WTC11 (cell line): ENCODE measurements at regions not wholly inside any gene's neighbourhood (a gene's known extent, or its start where the extent isn't known, plus 50 kb on each side); places are given as distances from the start of the nearest gene placed in this dataset.

Experiments used
- ATAC-seq: fragments of 200-7000 bp; cut with Tn5 transposase; 2 replicates; pipeline ENCODE4 v1.10.0; 2021; ENCODE audit warnings: mild to moderate bottlenecking, moderate library complexity
- CTCF ChIA-PET: fragments of 300-600 bp; sonication (Branson Sonifier 250); formaldehyde crosslinking; loops from one replicate; lab custom pipeline; 2021; ENCODE audit warnings: antibody characterized with exemption; lab: Charles Lee
- POLR2A ChIA-PET: fragments of 350-600 bp; sonication (Branson Sonifier 250); formaldehyde crosslinking; loops from one replicate; lab custom pipeline; 2021; ENCODE audit warnings: antibody characterized with exemption; lab: Charles Lee
- DNase-seq: peaks from one replicate; pipeline ENCODE4 v3.0.0; 2021; ENCODE audit warnings: low spot score
- H3K27ac Mint-ChIP-seq: 2 replicates; pipeline ENCODE4 v1.8.0; 2021; ENCODE audit warnings: mixed read lengths
- H3K27me3 Mint-ChIP-seq: 2 replicates; pipeline ENCODE4 v1.8.0; 2021; ENCODE audit warnings: low read depth, mild to moderate bottlenecking, moderate library complexity, mixed read lengths
- H3K36me3 Mint-ChIP-seq: 2 replicates; pipeline ENCODE4 v1.8.0; 2021; ENCODE audit warnings: mixed read lengths
- H3K4me1 Mint-ChIP-seq: 2 replicates; pipeline ENCODE4 v1.8.0; 2022; ENCODE audit warnings: mixed read lengths
- H3K4me3 Mint-ChIP-seq: 2 replicates; pipeline ENCODE4 v1.8.0; 2021; ENCODE audit warnings: mild to moderate bottlenecking, moderate library complexity, mixed read lengths
- H3K9me3 Mint-ChIP-seq: 2 replicates; pipeline ENCODE4 v1.8.0; 2021; ENCODE audit warnings: mixed read lengths
- EMX1 ChIP-seq: fragments of 250-450 bp; sonication (Bioruptor Pico); IDR thresholded peaks from 2 replicates; pipeline ENCODE4 v1.8.0; 2021; ENCODE audit warnings: mild to moderate bottlenecking
- ETV6 ChIP-seq: sonication (generic); formaldehyde crosslinking; IDR thresholded peaks from 2 replicates; pipeline ENCODE4 v1.8.1; 2022; ENCODE audit warnings: mild to moderate bottlenecking, missing genetic modification reagents
- FOXJ3 ChIP-seq: sonication (generic); formaldehyde crosslinking; IDR thresholded peaks from 2 replicates; pipeline ENCODE4 v1.9.0; 2021; ENCODE audit warnings: missing genetic modification reagents, mild to moderate bottlenecking, borderline replicate concordance
- GABPB1 ChIP-seq: sonication (generic); formaldehyde crosslinking; IDR thresholded peaks from 2 replicates; pipeline ENCODE4 v1.8.1; 2023; ENCODE audit warnings: mild to moderate bottlenecking, missing genetic modification reagents
- MXD4 ChIP-seq: fragments of 250-450 bp; sonication (Bioruptor Pico); IDR thresholded peaks from 2 replicates; pipeline ENCODE4 v1.8.0; 2021; ENCODE audit warnings: mild to moderate bottlenecking, moderate library complexity, borderline replicate concordance
- NFYB ChIP-seq: sonication (generic); formaldehyde crosslinking; conservative IDR thresholded peaks from 2 replicates; pipeline ENCODE4 v1.8.0; 2022; ENCODE audit warnings: low read depth, missing genetic modification reagents
- RORB ChIP-seq: fragments of 250-450 bp; sonication (Bioruptor Pico); IDR thresholded peaks from 2 replicates; pipeline ENCODE4 v1.9.0; 2021; ENCODE audit warnings: mild to moderate bottlenecking
- SMAD4 ChIP-seq: sonication (generic); formaldehyde crosslinking; IDR thresholded peaks from 2 replicates; pipeline ENCODE4 v1.8.0; 2022; ENCODE audit warnings: mild to moderate bottlenecking, missing genetic modification reagents
- TCF7 ChIP-seq: sonication (generic); formaldehyde crosslinking; IDR thresholded peaks from 2 replicates; pipeline ENCODE4 v1.8.0; 2022; ENCODE audit warnings: mild to moderate bottlenecking, low read depth, missing genetic modification reagents, moderate library complexity
- TP53 ChIP-seq: sonication (generic); formaldehyde crosslinking; IDR thresholded peaks from 2 replicates; pipeline ENCODE4 v1.8.1; 2023; ENCODE audit warnings: mild to moderate bottlenecking, missing genetic modification reagents
- TF ChIP-seq, protein P1 (sequence below): fragments of 250-450 bp; sonication (Bioruptor Pico); IDR thresholded peaks from 2 replicates; pipeline ENCODE4 v1.8.0; 2021; ENCODE audit warnings: mild to moderate bottlenecking
- TF ChIP-seq, protein P2 (sequence below): sonication (generic); formaldehyde crosslinking; IDR thresholded peaks from 2 replicates; pipeline ENCODE4 v1.8.1; 2023; ENCODE audit warnings: mild to moderate bottlenecking, missing genetic modification reagents
- TF ChIP-seq, protein P3 (sequence below): fragments of 250-450 bp; sonication (Bioruptor Pico); IDR thresholded peaks from 2 replicates; pipeline ENCODE4 v1.9.0; 2021; ENCODE audit warnings: mild to moderate bottlenecking
- TF ChIP-seq, protein P4 (sequence below): sonication (generic); formaldehyde crosslinking; IDR thresholded peaks from 2 replicates; pipeline ENCODE4 v1.8.0; 2022; ENCODE audit warnings: mild to moderate bottlenecking, missing genetic modification reagents
- TF ChIP-seq, protein P5 (sequence below): sonication (generic); formaldehyde crosslinking; IDR thresholded peaks from 2 replicates; pipeline ENCODE4 v1.8.1; 2023; ENCODE audit warnings: mild to moderate bottlenecking, missing genetic modification reagents, moderate library complexity
- TF ChIP-seq, protein P6 (sequence below): sonication (generic); formaldehyde crosslinking; IDR thresholded peaks from 2 replicates; pipeline ENCODE4 v1.8.0; 2022; ENCODE audit warnings: mild to moderate bottlenecking, missing genetic modification reagents
- TF ChIP-seq, protein P7 (sequence below): fragments of 250-450 bp; sonication (Bioruptor Pico); IDR thresholded peaks from 2 replicates; pipeline ENCODE4 v1.9.0; 2021; ENCODE audit warnings: moderate library complexity, mild to moderate bottlenecking, inconsistent platforms, borderline replicate concordance
- TF ChIP-seq, protein P8 (sequence below): sonication (generic); formaldehyde crosslinking; IDR thresholded peaks from 2 replicates; pipeline ENCODE4 v1.8.1; 2022; ENCODE audit warnings: mild to moderate bottlenecking, missing genetic modification reagents, moderate library complexity, borderline replicate concordance
- TF ChIP-seq, protein P9 (sequence below): sonication (generic); formaldehyde crosslinking; IDR thresholded peaks from 2 replicates; pipeline ENCODE4 v1.8.1; 2023; ENCODE audit warnings: mild to moderate bottlenecking, missing genetic modification reagents, moderate library complexity
- TF ChIP-seq, protein P10 (sequence below): sonication (generic); formaldehyde crosslinking; IDR thresholded peaks from 2 replicates; pipeline ENCODE4 v1.8.1; 2022; ENCODE audit warnings: low read depth, missing genetic modification reagents, borderline replicate concordance

DNA sequence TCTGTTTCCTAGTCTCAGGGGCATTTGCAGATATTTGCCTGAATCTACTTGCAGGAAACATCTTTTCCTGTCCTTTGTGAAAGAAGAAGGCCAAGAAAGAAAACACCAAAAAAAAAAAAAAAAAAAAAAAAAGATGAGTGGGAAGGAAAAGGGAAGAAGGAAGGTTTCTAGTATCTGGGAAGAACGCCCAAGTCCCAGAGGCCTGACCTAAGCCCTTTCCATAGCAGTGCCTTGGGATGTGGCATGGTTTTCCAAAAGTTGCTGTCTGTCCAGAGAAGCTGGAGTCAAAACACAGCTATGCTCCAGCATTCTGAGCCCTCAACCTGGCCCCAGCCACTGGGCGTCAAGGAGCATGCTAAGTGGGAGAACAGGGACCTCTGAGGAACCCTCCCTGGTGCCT is 123.5 kb downstream of the INHBB start (continued):
- TF ChIP-seq SMAD4 (CRISPR knock-in tag): no peak

DNA sequence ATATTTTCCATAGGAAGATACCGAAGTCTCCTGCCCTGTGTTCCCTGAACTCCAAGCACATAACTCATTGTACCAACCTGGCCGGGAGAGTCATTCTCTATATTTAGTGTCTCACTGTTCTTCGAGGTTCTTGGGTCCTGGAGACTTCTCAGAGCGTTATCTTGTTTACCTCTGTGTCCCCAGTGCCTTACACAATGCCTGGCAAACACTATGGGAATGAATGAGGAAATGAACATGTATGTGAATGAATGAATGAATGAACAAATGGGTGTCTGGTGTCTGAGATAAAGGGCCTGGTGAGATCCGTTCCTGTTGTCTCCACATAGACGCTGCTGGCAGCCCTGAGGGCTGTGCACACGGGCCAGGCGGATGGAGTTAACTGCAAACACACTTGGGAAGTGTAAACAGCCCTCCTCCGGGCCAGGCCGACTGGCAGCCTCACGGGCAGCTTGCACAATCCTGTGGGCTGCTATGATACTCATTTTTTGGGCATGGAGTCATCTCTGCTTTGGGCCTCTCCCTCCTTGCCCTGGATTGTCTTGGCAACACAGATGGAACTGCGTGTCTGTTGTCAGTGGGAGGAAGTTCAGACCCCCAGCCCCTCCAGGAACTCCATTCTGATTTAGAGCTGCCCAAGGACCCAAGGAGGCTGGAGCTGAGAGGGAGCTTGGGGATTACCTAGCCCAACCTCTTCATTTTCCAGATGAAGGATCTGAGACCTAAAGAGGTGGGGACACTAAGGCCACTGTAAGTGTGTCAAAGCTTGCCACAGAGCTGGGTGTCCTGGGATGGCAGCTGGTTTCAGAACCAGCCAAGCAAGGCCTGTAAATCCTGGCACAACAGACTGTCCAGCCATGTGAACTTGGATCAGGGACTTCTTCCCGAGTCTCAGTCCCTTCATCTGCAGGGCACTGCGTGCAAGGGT is 124.4 kb downstream of the INHBB start:
- H3K27me3 Mint-ChIP-seq: peaks cover 99% of the 10 kb centered on the region
- H3K4me3 Mint-ChIP-seq: no peak overlapping the region
- TF ChIP-seq RORB (CRISPR knock-in tag) (no peak), GABPB1 (CRISPR knock-in tag) (peak; percentile 77)
- peaks cover 14% of the 10 kb centered on the region for H3K4me1 Mint-ChIP-seq
- no peak for DNase-seq
- no peak for ATAC-seq
- ChIA-PET CTCF (no interaction called here), POLR2A (no interaction called here)
- H3K36me3 Mint-ChIP-seq: no peaks in the 10 kb centered on the region
- H3K27ac Mint-ChIP-seq: no peak overlapping the region
- H3K9me3 Mint-ChIP-seq: 0 out of 2 replicates have a peak, but pooled peaks cover 3% of the 10 kb centered on the region

DNA sequence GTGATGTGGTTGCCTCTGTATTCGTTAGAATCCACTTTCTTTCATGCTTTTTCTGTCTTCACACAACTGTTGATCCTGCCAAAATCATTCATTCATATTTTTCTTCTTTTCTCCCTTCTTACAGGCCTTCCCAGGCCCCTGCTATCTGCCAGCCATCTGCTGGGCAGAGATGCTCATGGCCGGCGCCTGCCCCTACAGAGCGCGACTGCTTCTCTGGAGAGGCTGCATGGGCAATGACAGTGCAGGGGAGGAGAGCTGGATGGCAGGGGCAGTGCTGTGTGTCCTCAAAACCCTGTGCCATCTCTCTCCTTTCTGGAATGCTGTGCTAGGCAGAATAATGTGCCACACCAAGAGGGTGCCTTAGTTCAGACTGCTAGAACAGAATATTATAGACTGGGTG is 125.2 kb downstream of the INHBB start:
- H3K9me3 Mint-ChIP-seq: 0 out of 2 replicates have a peak, but pooled peaks cover 3% of the 10 kb centered on the region
- TF ChIP-seq TP53 (CRISPR knock-in tag) (no peak), GABPB1 (CRISPR knock-in tag) (no peak), TCF7 (no peak), FOXJ3 (CRISPR knock-in tag) (no peak), ETV6 (CRISPR knock-in tag) (no peak), EMX1 (no peak), MXD4 (CRISPR knock-in tag) (no peak)
- TF ChIP-seq, protein P1, sequence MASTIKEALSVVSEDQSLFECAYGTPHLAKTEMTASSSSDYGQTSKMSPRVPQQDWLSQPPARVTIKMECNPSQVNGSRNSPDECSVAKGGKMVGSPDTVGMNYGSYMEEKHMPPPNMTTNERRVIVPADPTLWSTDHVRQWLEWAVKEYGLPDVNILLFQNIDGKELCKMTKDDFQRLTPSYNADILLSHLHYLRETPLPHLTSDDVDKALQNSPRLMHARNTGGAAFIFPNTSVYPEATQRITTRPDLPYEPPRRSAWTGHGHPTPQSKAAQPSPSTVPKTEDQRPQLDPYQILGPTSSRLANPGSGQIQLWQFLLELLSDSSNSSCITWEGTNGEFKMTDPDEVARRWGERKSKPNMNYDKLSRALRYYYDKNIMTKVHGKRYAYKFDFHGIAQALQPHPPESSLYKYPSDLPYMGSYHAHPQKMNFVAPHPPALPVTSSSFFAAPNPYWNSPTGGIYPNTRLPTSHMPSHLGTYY: no peak
- TF ChIP-seq, protein P2, sequence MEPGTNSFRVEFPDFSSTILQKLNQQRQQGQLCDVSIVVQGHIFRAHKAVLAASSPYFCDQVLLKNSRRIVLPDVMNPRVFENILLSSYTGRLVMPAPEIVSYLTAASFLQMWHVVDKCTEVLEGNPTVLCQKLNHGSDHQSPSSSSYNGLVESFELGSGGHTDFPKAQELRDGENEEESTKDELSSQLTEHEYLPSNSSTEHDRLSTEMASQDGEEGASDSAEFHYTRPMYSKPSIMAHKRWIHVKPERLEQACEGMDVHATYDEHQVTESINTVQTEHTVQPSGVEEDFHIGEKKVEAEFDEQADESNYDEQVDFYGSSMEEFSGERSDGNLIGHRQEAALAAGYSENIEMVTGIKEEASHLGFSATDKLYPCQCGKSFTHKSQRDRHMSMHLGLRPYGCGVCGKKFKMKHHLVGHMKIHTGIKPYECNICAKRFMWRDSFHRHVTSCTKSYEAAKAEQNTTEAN: no peak
- TF ChIP-seq, protein P3, sequence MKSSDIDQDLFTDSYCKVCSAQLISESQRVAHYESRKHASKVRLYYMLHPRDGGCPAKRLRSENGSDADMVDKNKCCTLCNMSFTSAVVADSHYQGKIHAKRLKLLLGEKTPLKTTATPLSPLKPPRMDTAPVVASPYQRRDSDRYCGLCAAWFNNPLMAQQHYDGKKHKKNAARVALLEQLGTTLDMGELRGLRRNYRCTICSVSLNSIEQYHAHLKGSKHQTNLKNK: no peak
- TF ChIP-seq, protein P4, sequence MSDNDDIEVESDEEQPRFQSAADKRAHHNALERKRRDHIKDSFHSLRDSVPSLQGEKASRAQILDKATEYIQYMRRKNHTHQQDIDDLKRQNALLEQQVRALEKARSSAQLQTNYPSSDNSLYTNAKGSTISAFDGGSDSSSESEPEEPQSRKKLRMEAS (CRISPR knock-in tag): no peak
- TF ChIP-seq, protein P5, sequence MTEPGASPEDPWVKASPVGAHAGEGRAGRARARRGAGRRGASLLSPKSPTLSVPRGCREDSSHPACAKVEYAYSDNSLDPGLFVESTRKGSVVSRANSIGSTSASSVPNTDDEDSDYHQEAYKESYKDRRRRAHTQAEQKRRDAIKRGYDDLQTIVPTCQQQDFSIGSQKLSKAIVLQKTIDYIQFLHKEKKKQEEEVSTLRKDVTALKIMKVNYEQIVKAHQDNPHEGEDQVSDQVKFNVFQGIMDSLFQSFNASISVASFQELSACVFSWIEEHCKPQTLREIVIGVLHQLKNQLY: no peak
- no peak for DNase-seq

DNA sequence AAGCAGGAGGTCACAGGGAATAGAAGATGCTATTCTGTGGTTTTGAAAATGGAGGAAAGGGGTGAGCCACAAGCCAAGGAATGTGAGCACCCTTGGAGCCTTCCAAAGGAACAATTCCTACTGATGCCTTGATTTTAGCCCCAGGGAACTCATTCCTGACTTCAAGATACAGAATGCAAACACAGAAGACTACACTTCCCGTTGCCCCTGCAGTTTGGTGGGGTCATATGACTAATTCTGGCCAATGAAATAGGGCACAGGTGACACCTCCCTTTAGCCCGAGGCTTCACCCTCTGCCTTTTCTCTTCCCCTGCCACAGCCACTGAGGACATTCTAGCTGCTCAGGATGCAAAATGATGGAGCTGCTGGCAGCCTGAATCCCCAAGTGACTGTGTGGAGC is 126.1 kb downstream of the INHBB start:
- ATAC-seq: no peak
- Mint-ChIP-seq H3K4me1 (no peaks in the 10 kb centered on the region), H3K27ac (no peak overlapping the region), H3K27me3 (peaks cover 94% of the 10 kb centered on the region), H3K4me3 (no peak overlapping the region), H3K9me3 (0 out of 2 replicates have a peak, but pooled peaks cover 3% of the 10 kb centered on the region), H3K36me3 (no peaks in the 10 kb centered on the region)
- no peak for DNase-seq
- CTCF ChIA-PET: no interaction called here
- POLR2A ChIA-PET: no interaction called here
- TF ChIP-seq, protein P6, sequence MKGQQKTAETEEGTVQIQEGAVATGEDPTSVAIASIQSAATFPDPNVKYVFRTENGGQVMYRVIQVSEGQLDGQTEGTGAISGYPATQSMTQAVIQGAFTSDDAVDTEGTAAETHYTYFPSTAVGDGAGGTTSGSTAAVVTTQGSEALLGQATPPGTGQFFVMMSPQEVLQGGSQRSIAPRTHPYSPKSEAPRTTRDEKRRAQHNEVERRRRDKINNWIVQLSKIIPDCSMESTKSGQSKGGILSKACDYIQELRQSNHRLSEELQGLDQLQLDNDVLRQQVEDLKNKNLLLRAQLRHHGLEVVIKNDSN (CRISPR knock-in tag): 0 out of 2 replicates have a peak, but pooled peaks have one; percentile 26
- TF ChIP-seq, protein P7, sequence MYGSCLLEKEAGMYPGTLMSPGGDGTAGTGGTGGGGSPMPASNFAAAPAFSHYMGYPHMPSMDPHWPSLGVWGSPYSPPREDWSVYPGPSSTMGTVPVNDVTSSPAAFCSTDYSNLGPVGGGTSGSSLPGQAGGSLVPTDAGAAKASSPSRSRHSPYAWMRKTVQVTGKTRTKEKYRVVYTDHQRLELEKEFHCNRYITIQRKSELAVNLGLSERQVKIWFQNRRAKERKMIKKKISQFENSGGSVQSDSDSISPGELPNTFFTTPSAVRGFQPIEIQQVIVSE: no peak
- TF ChIP-seq NFYB (CRISPR knock-in tag): no peak
- TF ChIP-seq, protein P8, sequence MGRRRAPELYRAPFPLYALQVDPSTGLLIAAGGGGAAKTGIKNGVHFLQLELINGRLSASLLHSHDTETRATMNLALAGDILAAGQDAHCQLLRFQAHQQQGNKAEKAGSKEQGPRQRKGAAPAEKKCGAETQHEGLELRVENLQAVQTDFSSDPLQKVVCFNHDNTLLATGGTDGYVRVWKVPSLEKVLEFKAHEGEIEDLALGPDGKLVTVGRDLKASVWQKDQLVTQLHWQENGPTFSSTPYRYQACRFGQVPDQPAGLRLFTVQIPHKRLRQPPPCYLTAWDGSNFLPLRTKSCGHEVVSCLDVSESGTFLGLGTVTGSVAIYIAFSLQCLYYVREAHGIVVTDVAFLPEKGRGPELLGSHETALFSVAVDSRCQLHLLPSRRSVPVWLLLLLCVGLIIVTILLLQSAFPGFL (CRISPR knock-in tag): no peak
- TF ChIP-seq, protein P9, sequence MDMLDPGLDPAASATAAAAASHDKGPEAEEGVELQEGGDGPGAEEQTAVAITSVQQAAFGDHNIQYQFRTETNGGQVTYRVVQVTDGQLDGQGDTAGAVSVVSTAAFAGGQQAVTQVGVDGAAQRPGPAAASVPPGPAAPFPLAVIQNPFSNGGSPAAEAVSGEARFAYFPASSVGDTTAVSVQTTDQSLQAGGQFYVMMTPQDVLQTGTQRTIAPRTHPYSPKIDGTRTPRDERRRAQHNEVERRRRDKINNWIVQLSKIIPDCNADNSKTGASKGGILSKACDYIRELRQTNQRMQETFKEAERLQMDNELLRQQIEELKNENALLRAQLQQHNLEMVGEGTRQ (CRISPR knock-in tag): peak; percentile 70
- TF ChIP-seq, protein P10, sequence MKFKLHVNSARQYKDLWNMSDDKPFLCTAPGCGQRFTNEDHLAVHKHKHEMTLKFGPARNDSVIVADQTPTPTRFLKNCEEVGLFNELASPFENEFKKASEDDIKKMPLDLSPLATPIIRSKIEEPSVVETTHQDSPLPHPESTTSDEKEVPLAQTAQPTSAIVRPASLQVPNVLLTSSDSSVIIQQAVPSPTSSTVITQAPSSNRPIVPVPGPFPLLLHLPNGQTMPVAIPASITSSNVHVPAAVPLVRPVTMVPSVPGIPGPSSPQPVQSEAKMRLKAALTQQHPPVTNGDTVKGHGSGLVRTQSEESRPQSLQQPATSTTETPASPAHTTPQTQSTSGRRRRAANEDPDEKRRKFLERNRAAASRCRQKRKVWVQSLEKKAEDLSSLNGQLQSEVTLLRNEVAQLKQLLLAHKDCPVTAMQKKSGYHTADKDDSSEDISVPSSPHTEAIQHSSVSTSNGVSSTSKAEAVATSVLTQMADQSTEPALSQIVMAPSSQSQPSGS (CRISPR knock-in tag): no peak

More for the DNA sequence above, 125.2 kb downstream of the INHBB start:
- peaks cover 6% of the 10 kb centered on the region for H3K4me1 Mint-ChIP-seq
- ChIA-PET CTCF (no interaction called here), POLR2A (no interaction called here)
- no peak overlapping the region for H3K4me3 Mint-ChIP-seq
- H3K27me3 Mint-ChIP-seq: peaks cover 99% of the 10 kb centered on the region
- H3K27ac Mint-ChIP-seq: no peak overlapping the region
- no peak for ATAC-seq
- no peaks in the 10 kb centered on the region for H3K36me3 Mint-ChIP-seq
